Iris pigment epithelial cell (primary cell): ENCODE measurements at regions not wholly inside any gene's neighbourhood (a gene's known extent, or its start where the extent isn't known, plus 50 kb on each side); places are given as distances from the start of the nearest gene placed in this dataset.
A peak's percentile ranks its signal among the peaks of the same experiment; 100 is the strongest.
"Not testable (repeated sequence)": the region's sequence is repeated elsewhere in the genome, so short reads cannot be mapped to it uniquely, and the experiment has no call there.

Source experiments
- DNase-seq: peaks from one replicate; pipeline ENCODE4 v3.0.0-alpha.2; 2011; ENCODE audit warnings: low read depth

DNA sequence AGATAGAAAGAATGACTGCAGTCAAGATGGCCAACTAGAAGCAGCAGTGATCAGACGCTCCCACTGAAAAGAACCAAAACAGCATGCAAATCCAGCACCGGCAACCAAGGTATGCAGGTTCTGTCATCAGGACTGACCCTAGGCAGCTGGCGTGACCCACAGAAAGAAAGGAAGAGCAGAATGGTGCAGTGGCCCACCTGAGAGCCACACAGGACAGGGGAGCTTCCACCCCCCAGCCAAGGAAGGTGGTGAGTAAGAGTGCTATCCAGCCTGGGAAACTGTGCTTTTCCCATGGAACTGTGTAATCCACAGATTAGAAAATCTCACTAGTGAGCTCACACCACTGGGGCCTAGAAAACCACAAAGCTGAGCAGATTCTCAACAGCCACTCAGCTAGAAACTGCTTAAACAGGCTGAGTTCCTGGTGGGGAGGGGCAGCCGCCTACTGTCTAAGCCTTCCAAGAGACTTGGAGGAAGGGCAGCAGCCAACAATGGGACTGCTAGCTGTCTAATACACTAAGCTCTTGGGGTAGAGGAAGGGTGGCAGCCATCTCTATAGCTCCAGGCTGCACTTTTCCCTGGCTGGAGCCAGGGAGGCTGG is 127.9 kb downstream of the EVA1A start:
- DNase-seq: peak; percentile 51

GRCh38 chr2:75431763-75432162 is 129.0 kb downstream of the EVA1A start:
- peak; percentile 7 for DNase-seq

DNA sequence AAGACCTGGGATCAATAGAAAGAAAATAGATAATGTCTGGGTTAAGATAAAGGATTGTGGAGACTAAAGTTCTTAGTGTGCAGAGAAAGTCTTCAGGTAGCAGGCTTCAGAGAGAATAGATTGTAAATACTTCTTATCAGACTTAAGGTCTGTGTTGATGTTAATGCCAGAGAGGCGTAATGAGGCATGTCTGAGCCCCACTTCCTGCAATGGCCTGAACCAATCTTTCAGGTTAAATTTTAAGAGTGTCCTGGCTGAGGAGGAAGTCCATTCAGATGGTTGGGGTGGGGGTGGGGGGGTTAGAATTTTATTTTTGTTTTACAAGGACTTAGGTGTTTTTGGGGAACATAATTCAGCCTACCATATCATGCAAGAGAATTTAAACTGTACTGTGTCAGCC is 129.5 kb downstream of the EVA1A start:
- DNase-seq: no peak

DNA sequence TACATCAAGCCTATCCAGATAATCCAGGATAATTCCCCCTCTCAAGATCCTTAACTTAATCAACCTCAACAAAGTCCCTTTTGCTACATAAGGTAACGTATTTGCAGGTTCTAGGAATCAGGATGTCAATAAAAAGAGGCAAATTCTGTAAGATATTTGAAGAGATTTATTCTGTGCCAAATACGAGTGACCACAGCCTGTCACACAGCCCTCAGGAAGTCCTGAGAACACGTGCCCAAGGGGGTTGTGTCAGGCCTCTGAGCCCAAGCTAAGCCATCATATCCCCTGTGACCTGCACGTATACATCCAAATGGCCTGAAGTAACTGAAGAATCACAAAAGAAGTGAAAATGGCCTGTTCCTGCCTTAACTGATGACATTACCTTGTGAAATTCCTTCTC is 130.3 kb downstream of the EVA1A start:
- DNase-seq: not testable (repeated sequence)

DNA sequence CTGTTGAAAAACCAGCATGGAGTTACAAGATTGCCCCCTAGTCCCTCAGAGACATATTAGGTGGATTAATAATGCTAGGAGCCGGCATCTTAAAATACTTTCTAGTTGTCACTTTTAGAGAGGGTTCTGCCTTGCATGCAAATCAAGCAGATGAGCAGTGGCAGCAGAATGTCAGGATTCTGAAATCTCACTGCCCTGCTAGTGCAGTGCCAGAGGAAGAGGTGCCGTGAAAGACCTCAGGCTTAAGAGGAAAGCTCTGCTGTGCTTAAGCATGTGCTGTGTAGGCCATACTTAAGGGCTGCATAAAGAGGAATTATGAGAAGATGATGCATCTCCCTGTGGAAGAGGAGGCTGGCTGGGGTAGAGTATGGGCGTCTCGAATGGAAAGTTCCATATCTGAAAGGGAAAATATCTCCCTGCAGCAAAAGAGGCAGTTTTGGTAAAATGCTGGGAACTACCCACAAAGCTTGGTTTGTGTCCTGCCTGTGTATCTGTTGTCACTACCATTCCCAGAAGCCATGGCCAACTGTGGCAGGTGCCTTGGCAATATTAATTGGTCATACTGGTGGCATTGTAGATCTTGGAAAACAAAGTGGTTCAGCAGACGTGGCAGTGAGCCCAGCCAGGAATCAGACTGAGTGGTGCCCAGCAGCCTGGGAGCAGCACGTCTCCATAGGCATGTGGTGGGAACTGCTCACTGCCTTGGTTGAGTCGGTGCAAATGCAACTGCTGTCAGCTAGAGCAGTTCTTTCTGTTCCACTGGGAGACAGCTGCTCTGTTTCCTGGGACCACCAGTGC is 131.9 kb downstream of the EVA1A start:
- no peak for DNase-seq

DNA sequence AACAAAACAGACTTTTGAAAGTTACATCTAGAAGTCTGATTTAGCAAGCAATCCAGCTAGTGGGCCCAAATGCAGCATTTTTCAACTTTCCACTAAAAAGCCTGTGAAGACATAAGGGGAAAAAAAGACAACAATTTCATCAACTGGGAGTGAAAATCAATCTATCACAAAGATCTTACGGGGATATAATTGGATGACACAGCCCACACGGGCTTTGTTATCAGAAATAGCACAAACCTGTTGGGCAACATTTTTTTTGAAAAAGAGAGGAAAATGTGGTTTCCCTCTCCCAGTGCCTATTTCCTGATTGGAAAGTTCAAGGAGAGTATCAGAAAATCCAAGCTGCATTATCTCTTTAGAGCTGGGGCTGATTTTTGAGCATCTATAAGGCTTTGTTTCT is 132.7 kb downstream of the EVA1A start:
- no peak for DNase-seq

DNA sequence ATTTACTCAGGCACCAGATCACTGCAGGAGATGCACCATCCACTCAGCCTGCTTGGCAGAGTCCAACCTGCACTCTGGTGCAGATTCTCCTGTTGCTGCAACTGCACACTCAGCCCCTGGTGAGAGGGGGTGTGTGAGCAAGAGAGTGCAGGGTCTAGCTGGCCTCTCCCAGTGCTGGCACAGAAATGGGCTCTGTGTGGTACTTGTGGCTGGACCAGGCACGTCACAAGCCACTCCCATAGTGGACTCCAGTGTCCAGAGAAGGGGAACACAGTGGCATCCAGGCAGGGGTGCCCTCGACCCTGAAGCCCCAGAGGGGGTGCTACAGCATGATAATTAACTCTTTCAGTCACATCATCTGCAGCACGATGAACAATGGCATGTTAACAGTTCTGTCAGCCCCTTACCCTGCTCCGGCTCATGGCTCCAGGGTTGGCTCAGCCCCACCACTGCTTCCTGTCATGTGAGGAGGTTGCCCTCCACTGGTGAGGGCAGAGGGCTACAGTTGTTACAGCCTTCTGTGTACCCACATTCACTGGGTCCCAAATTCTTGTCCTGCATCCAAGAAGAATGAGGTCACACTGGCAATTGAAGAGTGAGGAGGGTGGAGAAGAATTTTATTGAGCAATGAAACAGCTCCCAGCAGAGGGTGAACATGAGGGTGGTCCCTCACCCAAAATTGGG is 135.7 kb downstream of the EVA1A start:
- DNase-seq: no peak

GRCh38 chr2:75421986-75422385 is 138.8 kb downstream of the EVA1A start:
- DNase-seq: no peak

- DNase-seq: no peak
Measured at GRCh38 chr2:75416420-75417342, 144.1 kb downstream of the EVA1A start.

GRCh38 chr2:75415731-75416130 is 145.0 kb downstream of the EVA1A start:
- DNase-seq: no peak

DNA sequence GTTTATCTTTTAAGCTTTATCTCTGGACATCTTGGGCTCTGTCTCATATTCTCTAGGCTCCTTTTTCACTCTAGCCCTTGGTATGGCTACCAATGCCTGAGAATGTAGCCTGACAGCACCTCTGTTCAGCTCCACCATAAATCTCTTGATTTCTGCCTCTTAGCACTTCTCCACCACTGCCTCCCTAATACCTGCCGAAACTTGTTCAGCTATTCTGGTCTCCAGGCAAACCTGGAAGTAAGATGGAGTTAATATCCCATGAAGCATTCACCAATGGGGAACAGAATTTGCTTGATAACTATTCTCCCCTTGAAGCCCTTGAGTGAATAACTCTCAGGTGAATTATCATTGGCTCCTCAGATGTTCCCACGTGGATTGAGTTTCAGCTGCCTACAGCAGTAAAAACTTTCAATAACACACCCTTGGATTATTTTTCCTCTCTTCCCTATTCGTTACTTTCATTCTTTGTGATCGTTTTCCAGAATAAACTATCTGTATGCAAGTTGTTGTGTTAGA is 145.6 kb downstream of the EVA1A start:
- no peak for DNase-seq

- no peak for DNase-seq
Measured at GRCh38 chr2:75411574-75411973, 149.2 kb downstream of the EVA1A start.

DNA sequence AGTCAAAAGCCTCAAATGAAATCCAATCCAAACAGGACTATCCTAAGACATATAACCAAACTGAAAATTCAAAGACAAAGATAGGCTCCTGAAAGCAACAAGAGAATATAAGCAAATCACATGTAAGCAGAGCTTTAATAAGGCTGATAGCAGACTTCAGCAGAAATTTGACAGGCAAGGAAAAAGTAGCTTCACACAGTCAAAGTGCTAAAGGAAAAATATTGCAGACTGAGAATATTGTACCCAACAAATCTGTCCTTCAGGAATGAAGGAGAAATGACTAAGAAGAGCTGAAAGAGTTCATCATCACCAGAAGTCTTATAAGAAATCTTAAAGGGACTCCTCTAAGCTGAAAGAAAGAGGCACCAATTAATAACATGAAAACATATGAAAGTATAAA is 150.0 kb downstream of the EVA1A start:
- no peak for DNase-seq

DNA sequence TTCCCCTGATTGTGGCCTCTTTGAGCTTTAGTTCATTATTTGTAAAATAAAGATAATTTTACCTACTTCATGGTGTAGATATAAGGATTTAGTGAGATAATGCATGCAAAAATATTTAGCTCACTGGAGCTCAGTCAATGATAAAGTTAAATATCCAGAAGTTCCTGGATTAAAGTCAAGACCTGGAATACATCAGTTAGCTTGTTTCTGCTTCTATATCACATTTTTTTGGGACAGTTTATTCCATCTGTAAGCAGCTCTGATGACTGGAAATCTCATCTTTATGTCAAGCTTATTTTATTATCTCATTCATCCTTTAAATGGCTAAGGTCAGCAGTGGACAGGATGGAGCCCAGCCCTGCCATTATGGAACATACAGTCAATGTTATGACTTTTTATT is 152.0 kb downstream of the EVA1A start:
- DNase-seq: no peak

DNA sequence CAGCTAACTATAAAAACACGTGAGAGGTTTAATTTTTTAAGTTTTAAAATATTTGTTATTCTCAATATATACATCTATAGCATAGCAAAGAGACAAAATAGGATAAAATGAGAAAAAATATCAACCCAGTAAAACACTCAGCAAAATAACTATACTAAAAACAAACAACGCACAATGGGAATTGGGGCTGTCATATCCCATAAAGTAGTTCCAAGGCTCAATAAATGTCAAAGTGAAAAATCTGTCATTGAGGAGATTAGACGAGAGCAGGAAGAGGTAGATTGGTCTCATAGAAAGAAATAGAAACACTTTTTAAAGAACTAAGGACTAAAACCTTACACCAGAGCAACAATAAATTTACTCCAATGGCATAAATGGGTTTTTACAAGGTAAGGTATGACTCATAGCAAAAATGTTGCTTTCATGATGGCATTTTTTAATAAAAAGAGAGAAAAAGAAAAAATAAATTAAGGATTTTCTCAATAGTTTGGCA is 153.7 kb downstream of the EVA1A start:
- DNase-seq: no peak

GRCh38 chr2:75406131-75406581 is 154.6 kb downstream of the EVA1A start:
- no peak for DNase-seq

GRCh38 chr2:75405000-75405399 is 155.7 kb downstream of the EVA1A start:
- DNase-seq: no peak

DNA sequence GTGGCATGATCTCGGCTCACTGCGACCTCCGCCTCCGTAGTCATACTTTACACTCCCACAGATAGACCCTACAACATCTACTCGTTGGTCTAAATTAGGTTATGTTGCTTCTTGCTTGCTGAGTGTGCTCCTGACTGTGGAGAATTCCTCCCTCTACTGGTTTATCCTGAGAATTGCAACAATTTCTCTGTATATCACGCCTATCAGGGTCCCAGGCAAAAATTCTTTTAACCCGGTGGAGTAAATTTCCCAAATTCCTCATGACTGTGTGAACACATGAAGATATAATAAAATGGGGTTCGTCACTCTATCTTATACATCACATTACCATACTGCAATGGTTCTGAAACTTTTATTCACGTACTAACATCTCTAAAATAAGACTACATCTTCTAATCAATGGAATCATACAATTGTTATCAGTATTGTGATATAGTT is 156.7 kb downstream of the EVA1A start:
- peak; percentile 44 for DNase-seq

DNA sequence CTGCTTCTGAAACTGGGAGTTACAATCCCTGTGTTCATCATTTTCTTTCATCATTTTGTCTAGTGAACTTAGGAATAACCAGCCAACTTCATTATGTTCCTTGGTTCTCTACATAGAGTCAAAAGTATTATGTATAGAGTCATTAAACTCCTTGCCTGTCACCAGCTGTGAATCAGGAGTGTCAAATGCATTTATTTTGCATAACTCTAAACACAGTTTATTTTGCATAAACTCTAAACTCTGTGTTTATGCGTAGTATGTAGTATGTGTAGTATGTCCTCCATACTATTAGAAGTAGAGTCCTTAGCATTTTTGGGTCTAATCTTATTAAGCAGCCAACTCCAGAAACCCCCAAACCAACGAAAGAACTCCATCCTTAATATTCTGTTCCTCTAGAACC is 164.4 kb downstream of the EVA1A start:
- DNase-seq: no peak

- DNase-seq: not testable (repeated sequence)
Measured at GRCh38 chr2:75394764-75395163, 166.0 kb downstream of the EVA1A start.

DNA sequence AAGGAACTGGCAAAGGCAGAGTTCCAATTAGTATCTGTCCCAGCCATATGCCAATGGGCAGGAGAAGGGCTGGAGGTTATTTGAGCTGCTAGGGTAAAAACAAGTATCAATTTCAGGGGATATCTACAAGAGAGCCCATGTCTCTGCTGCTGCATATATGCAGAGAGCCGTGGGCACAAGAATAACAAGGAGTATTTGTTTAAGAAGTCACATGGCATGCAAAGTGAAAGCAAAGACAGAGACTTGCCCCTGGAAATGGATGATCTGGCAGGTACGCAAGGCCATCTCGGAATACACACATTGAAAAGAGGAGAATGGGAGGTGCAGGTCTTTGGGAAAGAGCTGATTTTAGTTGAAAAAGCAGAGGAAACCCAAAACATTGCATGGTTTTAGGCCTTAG is 170.6 kb downstream of the EVA1A start:
- no peak for DNase-seq

DNA sequence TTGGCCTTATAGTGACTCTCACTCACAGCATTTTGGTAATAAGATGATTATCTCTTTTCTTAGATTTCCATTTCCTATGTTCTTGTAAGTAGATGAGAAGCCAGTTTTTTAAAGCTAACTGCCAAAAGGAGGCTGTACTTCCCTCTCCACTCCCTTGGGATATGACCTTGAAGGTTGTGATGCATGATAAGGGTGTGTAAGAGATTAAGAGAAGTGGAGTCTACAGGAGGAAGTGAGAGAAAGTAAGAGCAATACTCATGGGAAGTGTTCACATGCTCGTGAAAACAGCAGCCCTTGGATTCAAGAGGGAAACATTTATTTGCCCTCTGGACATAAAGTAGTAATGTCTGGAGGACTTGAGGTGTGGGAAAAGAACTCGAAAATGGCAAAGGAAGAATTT is 171.5 kb downstream of the EVA1A start:
- no peak for DNase-seq
